Large intestine (tissue), 3 donors: ENCODE measurements at regions not wholly inside any gene's neighbourhood (a gene's known extent, or its start where the extent isn't known, plus 50 kb on each side); places are given as distances from the start of the nearest gene placed in this dataset.
"Not testable (repeated sequence)": the region's sequence is repeated elsewhere in the genome, so short reads cannot be mapped to it uniquely, and the experiment has no call there.

Source experiments
- DNase-seq, 2 donors: peaks; one replicate each; pipeline versions ENCODE4 v3.0.0 to v3.0.0-alpha.2; 2013
- H3K27ac ChIP-seq: one replicate; pipeline ENCODE4 v1.5.1; 2013; ENCODE audit warnings: low read length
- H3K27me3 ChIP-seq: 2 replicates; pipeline ENCODE4 v1.6.1; 2013; ENCODE audit warnings: low read length; ENCODE audit not compliant: control insufficient read depth, insufficient read depth
- H3K36me3 ChIP-seq: 2 replicates; pipeline ENCODE4 v1.6.1; 2013; ENCODE audit warnings: low read length; ENCODE audit not compliant: control insufficient read depth, insufficient read depth
- H3K4me1 ChIP-seq: one replicate; pipeline ENCODE4 v1.6.1; 2013; ENCODE audit warnings: low read length; ENCODE audit not compliant: control insufficient read depth, insufficient read depth
- H3K4me3 ChIP-seq: one replicate; pipeline ENCODE4 v1.5.1; 2013; ENCODE audit warnings: low read length
- H3K9me3 ChIP-seq: one replicate; pipeline ENCODE4 v1.6.1; 2013; ENCODE audit warnings: mild to moderate bottlenecking, low read depth, low read length, moderate library complexity; ENCODE audit not compliant: control insufficient read depth
- WGBS: methylation state at CpG from one replicate; pipeline ENCODE4 v1.1.5; 2013; ENCODE audit warnings: low lambda C conversion rate; ENCODE audit not compliant: insufficient coverage; 5-methylcytosine and 5-hydroxymethylcytosine counted together

GRCh38 chr7:56466607-56467525 lies 350.6 kb upstream of the NUPR2 start:
- H3K27me3 ChIP-seq, DNase-seq, H3K27ac ChIP-seq, H3K4me3 ChIP-seq, H3K36me3 ChIP-seq, H3K4me1 ChIP-seq, H3K9me3 ChIP-seq: not testable (repeated sequence)
- WGBS, result 20% methylated on average over 2 of the region's 2 CpGs

GRCh38 chr7:56449762-56450161 lies 333.5 kb upstream of the NUPR2 start:
- no peak overlapping the region for H3K4me3 ChIP-seq
- H3K4me1 ChIP-seq, result no peaks in the 10 kb centered on the region

GRCh38 chr7:56447864-56448693 lies 331.9 kb upstream of the NUPR2 start:
- no peak overlapping the region for H3K4me3 ChIP-seq
- H3K4me1 ChIP-seq, result no peaks in the 10 kb centered on the region
- DNase-seq, result no peak
- H3K9me3 ChIP-seq, result peaks cover 32% of the 10 kb centered on the region
- no peak overlapping the region for H3K27ac ChIP-seq
- H3K36me3 ChIP-seq, result no peaks in the 10 kb centered on the region
- no CpG with 5 or more reads among the region's 44 CpGs for WGBS
- H3K27me3 ChIP-seq, result no peaks in the 10 kb centered on the region

More at GRCh38 chr7:56449762-56450161, 333.5 kb upstream of the NUPR2 start:
- Histone ChIP-seq H3K9me3 (peaks cover 24% of the 10 kb centered on the region), H3K27ac (no peak overlapping the region), H3K27me3 (no peaks in the 10 kb centered on the region), H3K36me3 (no peaks in the 10 kb centered on the region)
- DNase-seq, result no peak

GRCh38 chr7:56420528-56420927 lies 304.3 kb upstream of the NUPR2 start:
- not testable (repeated sequence) for DNase-seq, H3K36me3 ChIP-seq, H3K9me3 ChIP-seq, H3K27ac ChIP-seq, H3K4me1 ChIP-seq, H3K27me3 ChIP-seq, H3K4me3 ChIP-seq
- no CpG with 5 or more reads among the region's 1 CpG for WGBS

- Histone ChIP-seq H3K4me1 (no peaks in the 10 kb centered on the region), H3K27ac (no peak overlapping the region), H3K4me3 (no peak overlapping the region), H3K36me3 (no peaks in the 10 kb centered on the region), H3K9me3 (peaks cover 19% of the 10 kb centered on the region), H3K27me3 (no peaks in the 10 kb centered on the region)
- no CpG with 5 or more reads among the region's 18 CpGs for WGBS
- no peak for DNase-seq
Measured at GRCh38 chr7:56375173-56375572, 259.0 kb upstream of the NUPR2 start.

- H3K4me1 ChIP-seq, DNase-seq, H3K27ac ChIP-seq, H3K27me3 ChIP-seq, H3K36me3 ChIP-seq, H3K4me3 ChIP-seq: not testable (repeated sequence)
- WGBS, result no CpG with 5 or more reads among the region's 25 CpGs
- peaks cover 24% of the 10 kb centered on the region for H3K9me3 ChIP-seq
Measured at GRCh38 chr7:56374666-56375065, 258.4 kb upstream of the NUPR2 start.

- WGBS, result 100% methylated on average over 2 of the region's 24 CpGs
- H3K9me3 ChIP-seq, result peaks cover 36% of the 10 kb centered on the region
- H3K27me3 ChIP-seq, H3K4me1 ChIP-seq, H3K4me3 ChIP-seq, H3K27ac ChIP-seq, H3K36me3 ChIP-seq: not testable (repeated sequence)
- peak; percentile 9 to 12 for DNase-seq
Measured at GRCh38 chr7:56373314-56373713, 257.1 kb upstream of the NUPR2 start.

- H3K4me1 ChIP-seq, DNase-seq, H3K27ac ChIP-seq, H3K27me3 ChIP-seq, H3K4me3 ChIP-seq, H3K36me3 ChIP-seq: not testable (repeated sequence)
- 94% methylated on average over 6 of the region's 27 CpGs for WGBS
- H3K9me3 ChIP-seq, result peaks cover 51% of the 10 kb centered on the region
Measured at GRCh38 chr7:56371792-56372191, 255.6 kb upstream of the NUPR2 start.

GRCh38 chr7:56370208-56370872 lies 254.1 kb upstream of the NUPR2 start:
- not testable (repeated sequence) for H3K4me1 ChIP-seq, DNase-seq, H3K4me3 ChIP-seq, H3K27ac ChIP-seq, H3K27me3 ChIP-seq, H3K36me3 ChIP-seq
- WGBS, result no CpG with 5 or more reads among the region's 43 CpGs
- H3K9me3 ChIP-seq, result peaks cover 53% of the 10 kb centered on the region

- H3K27ac ChIP-seq, H3K4me1 ChIP-seq, H3K27me3 ChIP-seq, DNase-seq, H3K36me3 ChIP-seq, H3K4me3 ChIP-seq: not testable (repeated sequence)
- H3K9me3 ChIP-seq, result peaks cover 42% of the 10 kb centered on the region
- WGBS, result no CpG with 5 or more reads among the region's 19 CpGs
Measured at GRCh38 chr7:56367914-56368313, 251.7 kb upstream of the NUPR2 start.
